Hepatocyte (in vitro differentiated cells): ENCODE measurements at regions not wholly inside any gene's neighbourhood (a gene's known extent, or its start where the extent isn't known, plus 50 kb on each side); places are given as distances from the start of the nearest gene placed in this dataset.

ENCODE experiments used
- DNase-seq: peaks from one replicate; pipeline ENCODE4 v3.0.0-alpha.2; 2016; ENCODE audit warnings: low spot score
- H2AFZ ChIP-seq: fragments of 200-600 bp; sonication (generic); 2 replicates; pipeline ENCODE4 v1.6.0; 2016; ENCODE audit warnings: antibody characterized with exemption, mild to moderate bottlenecking
- H3K27ac ChIP-seq: fragments of 200-600 bp; sonication (generic); 2 replicates; pipeline ENCODE4 v1.5.1; 2016; ENCODE audit warnings: mild to moderate bottlenecking
- H3K27me3 ChIP-seq: fragments of 200-600 bp; sonication (generic); 2 replicates; pipeline ENCODE4 v1.6.1; 2016
- H3K36me3 ChIP-seq: fragments of 200-600 bp; sonication (generic); replicated peaks from 2 replicates; pipeline ENCODE4 v1.5.1; 2016; ENCODE audit warnings: low read depth; ENCODE audit not compliant: insufficient read depth
- H3K4me1 ChIP-seq: fragments of 200-600 bp; sonication (generic); 2 replicates; pipeline ENCODE4 v1.5.1; 2016; ENCODE audit warnings: mild to moderate bottlenecking, moderate library complexity; ENCODE audit not compliant: insufficient read depth
- H3K4me2 ChIP-seq: fragments of 200-600 bp; sonication (generic); 2 replicates; pipeline ENCODE4 v1.6.0; 2016
- H3K4me3 ChIP-seq: fragments of 200-600 bp; sonication (generic); 2 replicates; pipeline ENCODE4 v1.5.1; 2016; ENCODE audit warnings: mild to moderate bottlenecking
- H3K79me2 ChIP-seq: fragments of 200-600 bp; sonication (generic); 2 replicates; pipeline ENCODE4 v1.6.0; 2017; ENCODE audit warnings: mild to moderate bottlenecking
- H3K9me2 ChIP-seq: fragments of 200-600 bp; sonication (generic); replicated peaks from 2 replicates; pipeline ENCODE4 v1.6.0; 2017; ENCODE audit warnings: mild to moderate bottlenecking; ENCODE audit not compliant: insufficient read depth
- H3K9me3 ChIP-seq: fragments of 200-600 bp; sonication (generic); 2 replicates; pipeline ENCODE4 v1.5.1; 2016; ENCODE audit warnings: low read depth, mild to moderate bottlenecking
- H4K20me1 ChIP-seq: fragments of 200-600 bp; sonication (generic); 2 replicates; pipeline ENCODE4 v1.6.0; 2016; ENCODE audit warnings: mild to moderate bottlenecking; ENCODE audit not compliant: insufficient read depth, poor library complexity, severe bottlenecking
- CTCF ChIP-seq: fragments of 200-600 bp; sonication (generic); IDR thresholded peaks from 2 replicates; pipeline ENCODE4 v1.5.1; 2016; ENCODE audit warnings: antibody characterized with exemption, mild to moderate bottlenecking; ENCODE audit not compliant: poor library complexity
- EZH2 ChIP-seq: fragments of 200-600 bp; sonication (generic); IDR thresholded peaks from 2 replicates; pipeline ENCODE4 v1.6.1; 2016; ENCODE audit warnings: antibody characterized with exemption, mild to moderate bottlenecking, borderline replicate concordance
- EZH2phosphoT487 ChIP-seq: fragments of 200-600 bp; sonication (generic); IDR thresholded peaks from one replicate; pipeline ENCODE4 v1.6.1; 2018; ENCODE audit warnings: antibody characterized with exemption, mild to moderate bottlenecking, low read depth, moderate library complexity; ENCODE audit not compliant: unreplicated experiment, severe bottlenecking
- WGBS: methylation state at CpG from one replicate; pipeline ENCODE4 v1.1.6; 2016; ENCODE audit warnings: low lambda C conversion rate; ENCODE audit errors: missing lambda C conversion rate; 5-methylcytosine and 5-hydroxymethylcytosine counted together

DNA sequence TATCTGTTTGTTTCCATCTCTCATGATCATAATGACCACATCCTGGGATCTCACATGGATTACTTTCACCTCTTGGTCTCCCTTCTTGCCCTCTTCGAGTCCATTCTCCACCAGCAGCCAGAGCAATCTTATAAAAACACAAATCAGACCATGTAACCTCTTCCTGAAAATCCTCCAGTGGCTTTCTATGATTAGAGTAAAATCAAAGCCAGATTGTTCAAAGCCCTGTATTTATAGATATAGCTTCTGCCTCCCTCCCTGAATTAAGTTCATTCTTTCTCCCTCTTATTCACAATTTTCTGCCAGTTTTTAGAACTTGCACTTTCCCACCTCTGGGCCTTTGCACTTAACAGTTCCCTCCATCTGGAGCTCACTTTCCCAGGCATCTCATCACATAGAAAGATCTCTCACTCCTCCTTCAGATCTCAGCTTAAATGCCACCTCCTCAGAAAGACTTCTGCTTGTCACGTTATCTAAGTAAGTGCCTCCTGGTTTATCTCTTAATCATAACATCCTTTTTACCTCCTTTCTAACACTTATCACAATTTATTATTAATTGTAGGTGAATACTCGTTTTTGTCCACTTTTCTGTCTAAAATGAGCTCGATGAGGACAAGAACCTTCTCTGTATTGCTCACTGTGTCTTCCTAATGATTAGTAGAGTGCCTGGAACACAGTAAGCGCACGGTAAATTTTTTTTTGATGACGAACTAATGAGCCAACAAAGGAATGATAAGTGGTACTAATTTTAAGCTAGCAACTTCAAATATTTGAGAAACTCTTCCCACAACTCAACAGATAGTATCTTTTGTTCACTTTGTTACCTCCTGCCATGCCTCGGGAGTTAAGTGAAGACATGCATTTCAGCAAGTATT, 80.5 kb downstream of the CYB561 start:
- H3K9me2 ChIP-seq = no peaks in the 10 kb centered on the region
- no peak overlapping the region for H3K27ac ChIP-seq
- no peak overlapping the region for H2AFZ ChIP-seq
- no peak overlapping the region for H3K4me2 ChIP-seq
- no peaks in the 10 kb centered on the region for H3K36me3 ChIP-seq
- H3K9me3 ChIP-seq = no peaks in the 10 kb centered on the region
- TF ChIP-seq EZH2phosphoT487 (no peak), EZH2 (no peak), CTCF (no peak)
- H3K4me1 ChIP-seq = no peaks in the 10 kb centered on the region
- H3K79me2 ChIP-seq = no peaks in the 10 kb centered on the region
- 62% methylated on average over 8 of the region's 8 CpGs for WGBS
- H4K20me1 ChIP-seq = no peaks in the 10 kb centered on the region
- H3K27me3 ChIP-seq = no peaks in the 10 kb centered on the region
- no peak overlapping the region for H3K4me3 ChIP-seq
- no peak for DNase-seq

GRCh38 chr17:63366241-63366566, 79.9 kb downstream of the CYB561 start:
- Histone ChIP-seq H3K9me2 (no peaks in the 10 kb centered on the region), H3K4me1 (no peaks in the 10 kb centered on the region), H2AFZ (no peak overlapping the region), H3K36me3 (no peaks in the 10 kb centered on the region), H3K27ac (no peak overlapping the region), H3K4me2 (no peak overlapping the region), H4K20me1 (no peaks in the 10 kb centered on the region), H3K79me2 (no peaks in the 10 kb centered on the region), H3K9me3 (no peaks in the 10 kb centered on the region), H3K27me3 (no peaks in the 10 kb centered on the region), H3K4me3 (no peak overlapping the region)
- TF ChIP-seq EZH2phosphoT487 = no peak
- no peak for TF ChIP-seq CTCF
- TF ChIP-seq EZH2 = no peak
- WGBS = 57% methylated on average over 1 of the region's 1 CpG
- DNase-seq = no peak

DNA sequence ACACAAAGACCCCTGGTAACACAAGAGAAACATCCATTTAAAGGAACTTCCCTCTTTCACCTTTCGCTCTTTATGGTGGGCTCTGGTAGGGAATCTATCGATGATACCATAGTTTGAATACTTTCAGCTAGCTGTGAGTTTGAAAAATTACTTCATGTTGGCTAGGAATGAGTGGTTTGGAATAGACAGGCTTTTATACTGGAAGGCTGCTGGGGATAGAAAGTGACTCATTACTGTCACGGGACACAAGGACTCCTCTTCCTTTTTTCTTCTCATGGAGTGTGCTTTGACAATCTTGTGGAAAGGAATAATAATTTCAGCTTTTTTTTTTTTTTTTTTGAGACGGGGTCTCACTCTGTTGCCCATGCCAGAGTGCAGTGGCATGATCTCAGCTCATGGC, 76.9 kb downstream of the CYB561 start:
- no peak overlapping the region for H2AFZ ChIP-seq
- no peak overlapping the region for H3K27ac ChIP-seq
- H3K9me3 ChIP-seq = no peaks in the 10 kb centered on the region
- no peaks in the 10 kb centered on the region for H3K4me1 ChIP-seq
- H3K4me3 ChIP-seq = no peak overlapping the region
- H4K20me1 ChIP-seq = no peaks in the 10 kb centered on the region
- no peak for DNase-seq
- TF ChIP-seq EZH2phosphoT487 (no peak), CTCF (no peak), EZH2 (no peak)
- WGBS = 99% methylated on average over 4 of the region's 4 CpGs
- no peaks in the 10 kb centered on the region for H3K36me3 ChIP-seq
- no peaks in the 10 kb centered on the region for H3K27me3 ChIP-seq
- H3K9me2 ChIP-seq = no peaks in the 10 kb centered on the region
- H3K4me2 ChIP-seq = no peak overlapping the region
- H3K79me2 ChIP-seq = no peaks in the 10 kb centered on the region
